Effector memory CD4-positive, alpha-beta T cell (primary cell): ENCODE measurements at regions not wholly inside any gene's neighbourhood (a gene's known extent, or its start where the extent isn't known, plus 50 kb on each side); places are given as distances from the start of the nearest gene placed in this dataset.

Experiments used
- DNase-seq, 3 donors: peaks; one replicate each; pipeline ENCODE4 v3.0.0-alpha.2; 2020
- H3K27ac ChIP-seq: 2 replicates; pipeline ENCODE4 v1.7.0; 2013; ENCODE audit warnings: mild to moderate bottlenecking, low read length, moderate library complexity; ENCODE audit not compliant: insufficient read depth, poor library complexity, severe bottlenecking
- H3K27me3 ChIP-seq: replicated peaks from 2 replicates; pipeline ENCODE4 v1.7.0; 2013; ENCODE audit warnings: mild to moderate bottlenecking, low read length; ENCODE audit not compliant: insufficient read depth, control insufficient read depth, poor library complexity, severe bottlenecking
- H3K36me3 ChIP-seq: 2 replicates; pipeline ENCODE4 v1.7.0; 2013; ENCODE audit warnings: mild to moderate bottlenecking, low read length, moderate library complexity; ENCODE audit not compliant: control insufficient read depth, insufficient read depth
- H3K4me1 ChIP-seq: 2 replicates; pipeline ENCODE4 v1.7.0; 2013; ENCODE audit warnings: low read length, mild to moderate bottlenecking; ENCODE audit not compliant: control insufficient read depth, insufficient read depth, poor library complexity, severe bottlenecking
- H3K4me3 ChIP-seq: 2 replicates; pipeline ENCODE4 v1.7.0; 2013; ENCODE audit warnings: low read length, low read depth, mild to moderate bottlenecking; ENCODE audit not compliant: insufficient read depth, poor library complexity, severe bottlenecking
- H3K9me3 ChIP-seq: 2 replicates; pipeline ENCODE4 v1.7.0; 2013; ENCODE audit warnings: mild to moderate bottlenecking, low read length, moderate library complexity; ENCODE audit not compliant: control insufficient read depth

- no peaks in the 10 kb centered on the region for H3K36me3 ChIP-seq
- DNase-seq = no peak
- H3K27me3 ChIP-seq = no peaks in the 10 kb centered on the region
- no peak overlapping the region for H3K27ac ChIP-seq
- H3K9me3 ChIP-seq = no peaks in the 10 kb centered on the region
- no peaks in the 10 kb centered on the region for H3K4me1 ChIP-seq
- H3K4me3 ChIP-seq = no peak overlapping the region
These were observed 119.0 kb upstream of the MCHR2 start for GRCh38 chr6:100112855-100113508.

GRCh38 chr6:100105919-100106529 is 112.0 kb upstream of the MCHR2 start:
- H3K4me1 ChIP-seq = no peaks in the 10 kb centered on the region
- no peaks in the 10 kb centered on the region for H3K9me3 ChIP-seq
- H3K27me3 ChIP-seq = no peaks in the 10 kb centered on the region
- no peak overlapping the region for H3K4me3 ChIP-seq
- no peak overlapping the region for H3K27ac ChIP-seq
- H3K36me3 ChIP-seq = no peaks in the 10 kb centered on the region
- DNase-seq = no peak

DNA sequence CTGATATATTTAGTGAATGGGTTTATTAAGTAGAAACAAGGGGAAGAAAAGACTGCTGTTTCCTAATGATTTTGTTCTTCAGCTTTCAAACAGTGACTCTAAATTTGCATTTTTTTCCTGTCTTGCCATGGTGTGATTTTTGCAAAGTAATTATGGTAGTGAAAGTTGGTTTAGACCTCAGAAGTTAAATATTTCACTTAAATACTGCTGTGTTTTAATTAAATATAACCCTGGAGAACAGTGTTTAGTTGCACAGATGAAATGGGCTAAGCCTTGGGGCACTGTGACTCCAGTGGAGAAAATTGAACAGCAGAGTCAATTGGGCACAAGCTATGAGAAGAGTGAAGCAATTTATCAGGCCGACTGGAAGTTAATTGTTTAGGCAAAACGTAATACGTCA is 111.1 kb upstream of the MCHR2 start:
- DNase-seq = no peak
- Histone ChIP-seq H3K9me3 (no peaks in the 10 kb centered on the region), H3K27ac (no peak overlapping the region), H3K4me1 (no peaks in the 10 kb centered on the region), H3K4me3 (no peak overlapping the region), H3K27me3 (no peaks in the 10 kb centered on the region), H3K36me3 (no peaks in the 10 kb centered on the region)

DNA sequence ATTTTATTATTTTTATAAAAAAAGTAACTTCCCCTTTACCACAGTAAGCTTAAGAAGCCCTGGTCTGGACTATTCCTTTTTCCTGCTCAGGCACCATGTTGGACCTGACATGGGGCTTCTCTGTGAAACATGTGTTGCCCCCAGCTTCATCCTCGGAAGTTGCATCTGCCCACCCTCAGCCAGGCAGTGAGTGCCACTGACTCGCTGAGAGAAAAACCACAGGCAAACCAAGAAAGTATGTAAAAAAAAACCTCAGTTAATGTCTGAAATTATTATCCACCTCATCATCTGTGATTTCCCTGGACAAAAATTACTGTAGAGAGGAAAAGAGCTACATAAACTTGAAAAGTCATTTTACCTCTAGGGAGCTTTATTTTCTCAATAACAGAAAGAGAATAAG is 109.9 kb upstream of the MCHR2 start:
- Histone ChIP-seq H3K27me3 (no peaks in the 10 kb centered on the region), H3K27ac (no peak overlapping the region), H3K4me3 (no peak overlapping the region), H3K36me3 (no peaks in the 10 kb centered on the region), H3K9me3 (no peaks in the 10 kb centered on the region), H3K4me1 (no peaks in the 10 kb centered on the region)
- DNase-seq = no peak

GRCh38 chr6:100103194-100103593 is 109.2 kb upstream of the MCHR2 start:
- no peaks in the 10 kb centered on the region for H3K4me1 ChIP-seq
- H3K27ac ChIP-seq = no peak overlapping the region
- no peaks in the 10 kb centered on the region for H3K9me3 ChIP-seq
- H3K36me3 ChIP-seq = no peaks in the 10 kb centered on the region
- no peak for DNase-seq
- no peak overlapping the region for H3K4me3 ChIP-seq
- no peaks in the 10 kb centered on the region for H3K27me3 ChIP-seq

GRCh38 chr6:100101644-100102043 is 107.6 kb upstream of the MCHR2 start:
- no peak overlapping the region for H3K27ac ChIP-seq
- no peaks in the 10 kb centered on the region for H3K27me3 ChIP-seq
- H3K4me1 ChIP-seq = no peaks in the 10 kb centered on the region
- H3K4me3 ChIP-seq = no peak overlapping the region
- DNase-seq = no peak
- H3K36me3 ChIP-seq = no peaks in the 10 kb centered on the region
- no peaks in the 10 kb centered on the region for H3K9me3 ChIP-seq

DNA sequence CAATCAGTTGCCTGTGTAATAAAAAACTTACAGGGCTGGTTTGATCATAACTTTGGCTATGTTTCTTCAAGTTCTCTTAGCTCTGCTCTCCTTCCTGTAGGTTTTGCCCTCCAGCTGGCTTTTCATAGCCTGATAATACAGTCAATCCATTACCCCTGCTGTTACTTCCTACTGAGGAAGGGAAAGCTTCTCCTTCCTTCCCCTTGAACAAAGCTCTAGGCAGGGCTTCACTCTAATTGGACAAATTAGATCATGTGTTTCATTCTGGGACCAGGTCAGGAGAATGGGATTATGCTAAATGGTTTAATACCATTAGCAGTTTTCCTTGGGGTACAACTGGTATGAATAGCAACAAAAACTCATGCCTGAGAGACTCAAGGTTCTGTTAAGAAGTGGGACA is 106.8 kb upstream of the MCHR2 start:
- Histone ChIP-seq H3K9me3 (no peaks in the 10 kb centered on the region), H3K4me1 (no peaks in the 10 kb centered on the region), H3K4me3 (no peak overlapping the region), H3K27ac (no peak overlapping the region), H3K36me3 (no peaks in the 10 kb centered on the region), H3K27me3 (no peaks in the 10 kb centered on the region)
- DNase-seq = no peak

DNA sequence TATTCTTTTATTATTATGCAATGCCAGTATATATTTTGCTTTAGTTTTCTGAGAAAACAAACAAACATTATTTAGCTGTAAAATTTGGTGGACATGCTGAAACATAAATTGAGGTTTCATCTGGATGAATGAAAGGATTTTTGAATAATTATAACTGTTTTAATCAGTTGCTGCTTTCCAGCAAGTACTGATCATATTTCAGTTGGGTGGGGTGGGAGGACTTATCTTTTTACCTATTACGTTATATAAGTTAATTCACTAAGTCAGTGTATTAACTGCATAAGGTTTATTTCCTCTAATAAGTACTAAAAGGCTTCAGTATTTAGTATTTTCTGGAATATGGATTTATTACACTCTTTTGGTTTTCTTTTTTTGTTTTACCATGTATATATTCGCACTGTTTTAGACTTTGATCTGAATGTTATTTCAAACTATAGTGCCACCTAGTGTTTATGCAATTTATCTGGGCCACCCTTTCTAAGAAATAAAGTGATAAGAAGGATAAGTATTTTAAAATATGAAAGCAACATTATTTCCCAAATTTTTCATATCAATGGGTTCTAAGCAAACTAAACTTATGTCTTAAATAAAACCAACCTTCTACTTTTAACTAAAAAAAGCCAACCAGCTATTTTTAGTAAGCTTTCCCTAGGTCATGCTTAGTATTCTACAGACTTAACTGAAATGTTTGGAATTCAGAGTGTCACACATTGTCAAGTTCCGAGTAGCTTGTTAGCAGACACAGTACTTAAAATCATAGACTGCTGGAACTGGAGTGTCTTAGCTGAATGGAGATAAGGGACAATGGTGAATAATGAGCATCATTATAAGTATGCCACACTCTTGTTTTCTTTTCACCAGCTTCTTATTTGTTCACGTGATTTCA is 105.4 kb upstream of the MCHR2 start:
- no peaks in the 10 kb centered on the region for H3K27me3 ChIP-seq
- H3K27ac ChIP-seq = no peak overlapping the region
- DNase-seq = no peak
- H3K36me3 ChIP-seq = no peaks in the 10 kb centered on the region
- no peaks in the 10 kb centered on the region for H3K4me1 ChIP-seq
- no peaks in the 10 kb centered on the region for H3K9me3 ChIP-seq
- no peak overlapping the region for H3K4me3 ChIP-seq

- no peak for DNase-seq
- Histone ChIP-seq H3K36me3 (no peaks in the 10 kb centered on the region), H3K27ac (no peak overlapping the region), H3K27me3 (no peaks in the 10 kb centered on the region), H3K9me3 (no peaks in the 10 kb centered on the region), H3K4me3 (no peak overlapping the region), H3K4me1 (no peaks in the 10 kb centered on the region)
These were observed 102.9 kb upstream of the MCHR2 start for GRCh38 chr6:100096936-100097335.

- no peak for DNase-seq
- Histone ChIP-seq H3K4me3 (no peak overlapping the region), H3K36me3 (no peaks in the 10 kb centered on the region), H3K9me3 (no peaks in the 10 kb centered on the region), H3K27ac (no peak overlapping the region), H3K27me3 (no peaks in the 10 kb centered on the region), H3K4me1 (no peaks in the 10 kb centered on the region)
These were observed 102.3 kb upstream of the MCHR2 start for GRCh38 chr6:100096341-100096740.
